Endothelial cell of umbilical vein (primary cell): ENCODE measurements at regions not wholly inside any gene's neighbourhood (a gene's known extent, or its start where the extent isn't known, plus 50 kb on each side); places are given as distances from the start of the nearest gene placed in this dataset.

ENCODE experiments used
- BruUV-seq: library from RNA; stranded (reverse); fragments of 400-500 nt; replicated peaks from 2 replicates; lab custom pipeline; 2021; lab: Mats Ljungman, UMichigan
- CTCF ChIA-PET: fragments of 300-600, 350-600 bp; sonication (Branson Sonifier 250); formaldehyde crosslinking; loops from one replicate; lab custom pipeline; 2021; ENCODE audit warnings: antibody characterized with exemption, inconsistent platforms; lab: Charles Lee
- POLR2A ChIA-PET: fragments of 300-600, 350-600 bp; sonication (Branson Sonifier 250); formaldehyde crosslinking; loops from one replicate; lab custom pipeline; 2021; ENCODE audit warnings: antibody characterized with exemption, inconsistent platforms; lab: Charles Lee
- DNase-seq: peaks from one replicate; pipeline ENCODE4 v3.0.0-alpha.2; 2011; ENCODE audit warnings: low read depth, low spot score
- FAIRE-seq: peaks from 2 replicates; lab custom pipeline; 2011; peaks lifted over from hg19 to GRCh38; lab: Jason Lieb, UNC
- H2AFZ ChIP-seq: 2 replicates; pipeline ENCODE4 v1.6.0; 2012; ENCODE audit warnings: low read depth, low read length, control low read depth, inconsistent platforms
- H3K27ac ChIP-seq: 2 replicates; pipeline ENCODE4 v1.5.1; 2011; ENCODE audit warnings: low read depth, mild to moderate bottlenecking, control low read depth, low read length, moderate library complexity; ENCODE audit not compliant: insufficient read depth
- H3K27me3 ChIP-seq, 2 experiments: 2 replicates each; pipeline versions ENCODE4 v1.6.0 to v1.6.1; 2011; ENCODE audit warnings: low read length in 2 of 2, mixed read lengths in 1 of 2; ENCODE audit not compliant: control insufficient read depth in 2 of 2, insufficient read depth in 2 of 2
- H3K36me3 ChIP-seq, 2 experiments: 2 replicates in 1 of 2; 3 replicates in 1 of 2; pipeline ENCODE4 v1.5.1; 2011; ENCODE audit warnings: low read length in 2 of 2, mild to moderate bottlenecking in 1 of 2, moderate library complexity in 1 of 2; ENCODE audit not compliant: control insufficient read depth in 2 of 2, insufficient read depth in 2 of 2; ENCODE audit errors: extremely low read depth in 1 of 2
- H3K4me1 ChIP-seq: 3 replicates; pipeline ENCODE4 v1.5.1; 2011; ENCODE audit warnings: mild to moderate bottlenecking, low read length; ENCODE audit not compliant: control insufficient read depth, insufficient read depth; ENCODE audit errors: extremely low read depth
- H3K4me2 ChIP-seq: 2 replicates; pipeline ENCODE4 v1.6.1; 2011; ENCODE audit warnings: low read length, control low read depth, mixed read lengths; ENCODE audit not compliant: insufficient read depth
- H3K4me3 ChIP-seq, 3 experiments: fragments of 200-600 bp in 1 of 3; sonication (generic), shearing (Covaris generic) in 1 of 3; replicated peaks in 1 of 3; 2 replicates each; pipeline ENCODE4 v1.5.1; 2011 to 2016; ENCODE audit warnings: control low read depth in 3 of 3, low read length in 3 of 3, mild to moderate bottlenecking in 2 of 3, inconsistent platforms in 1 of 3, low read depth in 1 of 3, moderate library complexity in 1 of 3; ENCODE audit not compliant: insufficient read depth in 1 of 3
- H3K79me2 ChIP-seq: 2 replicates; pipeline ENCODE4 v1.6.0; 2012; ENCODE audit warnings: low read length, inconsistent platforms; ENCODE audit not compliant: control insufficient read depth, insufficient read depth
- H3K9ac ChIP-seq: replicated peaks from 2 replicates; pipeline ENCODE3; 2011; ENCODE audit warnings: low read length, control low read depth; ENCODE audit not compliant: insufficient read depth; ENCODE audit errors: extremely low read depth
- H3K9me1 ChIP-seq: replicated peaks from 3 replicates; pipeline ENCODE4 v1.6.0; 2011; ENCODE audit warnings: mild to moderate bottlenecking, low read length; ENCODE audit not compliant: control insufficient read depth, insufficient read depth; ENCODE audit errors: extremely low read depth
- H3K9me3 ChIP-seq: replicated peaks from 2 replicates; pipeline ENCODE4 v1.5.1; 2012; ENCODE audit warnings: low read length, inconsistent platforms; ENCODE audit not compliant: control insufficient read depth, insufficient read depth
- H4K20me1 ChIP-seq: replicated peaks from 2 replicates; pipeline ENCODE3; 2011; ENCODE audit warnings: mild to moderate bottlenecking, low read length; ENCODE audit not compliant: control insufficient read depth, insufficient read depth; ENCODE audit errors: extremely low read depth
- EZH2 ChIP-seq: IDR thresholded peaks from 2 replicates; pipeline ENCODE4 v1.6.1; 2012; ENCODE audit warnings: borderline replicate concordance, low read depth, mild to moderate bottlenecking, moderate library complexity, low read length, inconsistent platforms; ENCODE audit not compliant: severe bottlenecking
- FOS ChIP-seq: IDR thresholded peaks from 2 replicates; pipeline ENCODE4 v1.6.1; 2011; ENCODE audit warnings: mild to moderate bottlenecking, low read length, moderate library complexity, borderline replicate concordance; ENCODE audit not compliant: insufficient read depth
- GATA2 ChIP-seq: IDR thresholded peaks from 2 replicates; pipeline ENCODE4 v1.7.0; 2011; ENCODE audit warnings: low read depth, mild to moderate bottlenecking, moderate library complexity, mixed read lengths, low read length; ENCODE audit not compliant: insufficient read length, insufficient read depth
- JUN ChIP-seq: IDR thresholded peaks from 2 replicates; pipeline ENCODE4 v1.6.1; 2011; ENCODE audit warnings: borderline replicate concordance, low read depth; ENCODE audit not compliant: insufficient read length, insufficient read depth
- MAX ChIP-seq: IDR thresholded peaks from 2 replicates; pipeline ENCODE4 v1.6.1; 2011; ENCODE audit not compliant: insufficient read depth, insufficient read length
- MYC ChIP-seq: IDR thresholded peaks from one replicate; pipeline ENCODE4 v1.6.1; 2011; ENCODE audit warnings: mild to moderate bottlenecking, low read depth, low read length
- POLR2A ChIP-seq: IDR thresholded peaks from 2 replicates; pipeline ENCODE4 v1.6.1; 2012; ENCODE audit warnings: low read depth, mild to moderate bottlenecking, control low read depth, low read length
- POLR2AphosphoS5 ChIP-seq: IDR thresholded peaks from 2 replicates; pipeline ENCODE4 v1.6.1; 2012; ENCODE audit warnings: low read depth, mild to moderate bottlenecking, control low read depth, low read length, moderate library complexity; ENCODE audit not compliant: insufficient read depth
- dilution Hi-C: fragments of 300-500 bp; cut with MboI; formaldehyde crosslinking; loops from one replicate; pipeline ENCODE4 v1.15.0; 2019; ENCODE audit warnings: low sequenced_read_pairs; ENCODE audit not compliant: extremely low pct_ligation_motif_present
- intact Hi-C: fragments of 100-400 bp; cut with micrococcal nuclease; formaldehyde crosslinking; loops from one replicate; pipeline ENCODE4 v1.10.0; 2022

DNA sequence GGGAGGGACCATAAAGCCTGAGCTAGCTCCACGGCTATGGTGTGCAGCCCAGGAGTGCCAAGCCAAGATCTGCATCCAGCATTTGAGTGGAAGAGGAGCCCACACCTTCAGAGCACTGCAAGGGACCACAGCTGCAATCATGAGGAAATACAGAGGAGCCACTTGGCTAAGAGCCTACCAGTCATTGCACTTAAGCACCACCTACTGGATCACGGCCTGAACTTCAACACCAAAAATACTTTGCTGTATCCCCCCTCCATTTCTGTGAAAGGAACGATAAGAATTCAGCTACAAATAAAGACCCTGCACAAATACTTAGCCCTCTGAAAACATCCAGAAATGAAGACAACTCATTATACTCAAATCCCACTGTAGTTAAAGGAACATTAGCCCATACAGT lies 545.3 kb downstream of the TSN start:
- DNase-seq, result no peak
- no peaks in the 10 kb centered on the region for H4K20me1 ChIP-seq

DNA sequence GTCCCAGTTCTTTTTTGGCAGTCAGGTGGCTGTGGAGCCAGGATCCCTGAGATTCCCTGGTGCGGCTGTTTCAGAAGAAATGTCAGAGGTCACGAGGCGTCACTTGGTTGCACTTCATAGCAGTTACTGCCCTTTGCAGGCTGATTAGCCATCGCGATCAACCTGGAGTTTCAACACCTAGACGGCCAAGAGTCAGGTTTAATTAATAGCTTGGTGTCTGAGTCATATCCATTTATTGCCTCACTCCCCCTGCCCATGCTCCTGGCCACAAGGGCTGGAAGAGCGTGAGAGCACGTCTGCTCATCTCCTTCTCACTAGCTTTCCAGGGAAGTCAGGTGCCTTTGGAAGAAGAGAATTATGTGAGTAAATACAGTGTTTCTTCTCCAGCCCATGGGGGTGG lies 552.3 kb downstream of the TSN start:
- POLR2A ChIA-PET, result no interaction called here
- Histone ChIP-seq H3K4me3 (no peak overlapping the region), H3K9me1 (no peaks in the 10 kb centered on the region), H4K20me1 (no peaks in the 10 kb centered on the region), H3K36me3 (no peaks in the 10 kb centered on the region), H3K4me2 (no peak overlapping the region), H3K4me1 (no peaks in the 10 kb centered on the region), H3K27me3 (no peaks in the 10 kb centered on the region), H3K9ac (no peak overlapping the region), H3K79me2 (no peaks in the 10 kb centered on the region), H2AFZ (no peak overlapping the region), H3K27ac (no peak overlapping the region), H3K9me3 (no peaks in the 10 kb centered on the region)
- no TSS peak for BruUV-seq
- dilution Hi-C loops (no loop called here), intact Hi-C loops (no loop called here)
- TF ChIP-seq POLR2AphosphoS5 (no peak), POLR2A (no peak), EZH2 (no peak), MAX (no peak), FOS (no peak), JUN (no peak), GATA2 (no peak)
- FAIRE-seq, result no peak
- CTCF ChIA-PET, result no interaction called here
- DNase-seq, result no peak

More for the DNA sequence above, 545.3 kb downstream of the TSN start:
- Histone ChIP-seq H3K79me2 (no peaks in the 10 kb centered on the region), H3K9ac (no peak overlapping the region), H3K4me2 (no peak overlapping the region), H3K4me3 (no peak overlapping the region), H3K9me3 (no peaks in the 10 kb centered on the region), H3K9me1 (no peaks in the 10 kb centered on the region), H2AFZ (no peak overlapping the region), H3K4me1 (no peaks in the 10 kb centered on the region), H3K27me3 (no peaks in the 10 kb centered on the region), H3K27ac (no peak overlapping the region), H3K36me3 (no peaks in the 10 kb centered on the region)
- intact Hi-C loops (no loop called here), dilution Hi-C loops (no loop called here)
- BruUV-seq, result no TSS peak
- ChIA-PET CTCF (no interaction called here), POLR2A (no interaction called here)
- TF ChIP-seq EZH2 (no peak), POLR2AphosphoS5 (no peak), MYC (no peak)
- FAIRE-seq, result no peak
